Hepatocyte (in vitro differentiated cells): ENCODE measurements at regions not wholly inside any gene's neighbourhood (a gene's known extent, or its start where the extent isn't known, plus 50 kb on each side); places are given as distances from the start of the nearest gene placed in this dataset.

Experiments
- CTCF ChIP-seq: fragments of 200-600 bp; sonication (generic); IDR thresholded peaks from 2 replicates; pipeline ENCODE4 v1.5.1; 2016; ENCODE audit warnings: antibody characterized with exemption, mild to moderate bottlenecking; ENCODE audit not compliant: poor library complexity
- EZH2 ChIP-seq: fragments of 200-600 bp; sonication (generic); IDR thresholded peaks from 2 replicates; pipeline ENCODE4 v1.6.1; 2016; ENCODE audit warnings: antibody characterized with exemption, mild to moderate bottlenecking, borderline replicate concordance
- EZH2phosphoT487 ChIP-seq: fragments of 200-600 bp; sonication (generic); IDR thresholded peaks from one replicate; pipeline ENCODE4 v1.6.1; 2018; ENCODE audit warnings: antibody characterized with exemption, mild to moderate bottlenecking, low read depth, moderate library complexity; ENCODE audit not compliant: unreplicated experiment, severe bottlenecking

GRCh38 chr7:42332605-42333222, 95.7 kb upstream of the GLI3 start:
- TF ChIP-seq CTCF = no peak
- no peak for TF ChIP-seq EZH2
- no peak for TF ChIP-seq EZH2phosphoT487
